SU-DHL-6 (cell line): ENCODE measurements at regions not wholly inside any gene's neighbourhood (a gene's known extent, or its start where the extent isn't known, plus 50 kb on each side); places are given as distances from the start of the nearest gene placed in this dataset.

Source experiments
- H2AFZ ChIP-seq: fragments of 200-600 bp; sonication (generic); 2 replicates; pipeline ENCODE4 v1.6.1; 2014; ENCODE audit warnings: low read depth, mild to moderate bottlenecking, moderate library complexity, mixed read lengths, antibody characterized with exemption, low read length; ENCODE audit not compliant: severe bottlenecking
- H3F3A ChIP-seq: fragments of 200-600 bp; shearing (Covaris generic); 2 replicates; pipeline ENCODE4 v1.6.0; 2016; ENCODE audit warnings: antibody characterized with exemption, mild to moderate bottlenecking; ENCODE audit not compliant: insufficient read depth
- H3K27ac ChIP-seq: fragments of 200-600 bp; sonication (generic); 2 replicates; pipeline ENCODE4 v1.5.1; 2016; ENCODE audit warnings: low read depth, mild to moderate bottlenecking, low read length, moderate library complexity, mixed read lengths
- H3K27me3 ChIP-seq: fragments of 200-600 bp; sonication (generic), shearing (Covaris generic); 2 replicates; pipeline ENCODE4 v1.6.0; 2014; ENCODE audit warnings: mild to moderate bottlenecking, low read length
- H3K36me3 ChIP-seq: fragments of 200-600 bp; sonication (generic); 2 replicates; pipeline ENCODE4 v1.6.1; 2014; ENCODE audit warnings: mild to moderate bottlenecking, low read length, mixed read lengths
- H3K4me2 ChIP-seq: fragments of 300-600, 200-600 bp; shearing (Covaris generic), sonication (generic); 2 replicates; pipeline ENCODE4 v1.6.0; 2014; ENCODE audit warnings: low read length, low read depth, mild to moderate bottlenecking; ENCODE audit not compliant: poor library complexity, severe bottlenecking
- H3K4me3 ChIP-seq: fragments of 200-600 bp; sonication (generic); 2 replicates; pipeline ENCODE4 v1.5.1; 2014; ENCODE audit warnings: antibody characterized with exemption, low read length, mild to moderate bottlenecking, mixed read lengths; ENCODE audit not compliant: insufficient read depth, poor library complexity, severe bottlenecking
- H3K79me2 ChIP-seq: fragments of 200-600 bp; sonication (generic); 2 replicates; pipeline ENCODE4 v1.6.1; 2014; ENCODE audit warnings: mild to moderate bottlenecking, low read length, moderate library complexity; ENCODE audit not compliant: insufficient read depth
- H3K9ac ChIP-seq: fragments of 200-600 bp; sonication (generic); 2 replicates; pipeline ENCODE4 v1.7.0; 2014; ENCODE audit warnings: mild to moderate bottlenecking, low read length
- H3K9me2 ChIP-seq: fragments of 200-600 bp; sonication (generic); replicated peaks from 2 replicates; pipeline ENCODE4 v1.6.1; 2014; ENCODE audit warnings: low read length; ENCODE audit not compliant: insufficient read depth
- H3K9me3 ChIP-seq: fragments of 200-600 bp; sonication (generic); 2 replicates; pipeline ENCODE4 v1.6.1; 2014; ENCODE audit warnings: low read length, mixed read lengths; ENCODE audit not compliant: insufficient read depth
- H4K20me1 ChIP-seq: fragments of 200-600 bp; sonication (generic); 2 replicates; pipeline ENCODE4 v1.6.1; 2014; ENCODE audit warnings: low read depth, mild to moderate bottlenecking, antibody characterized with exemption, low read length, moderate library complexity, mixed read lengths
- CTCF ChIP-seq: fragments of 200-600 bp; sonication (generic); IDR thresholded peaks from one replicate; pipeline ENCODE4 v1.5.1; 2017; ENCODE audit warnings: antibody characterized with exemption, mild to moderate bottlenecking, low read length, moderate library complexity; ENCODE audit not compliant: insufficient read depth, poor library complexity, severe bottlenecking
- EZH2phosphoT487 ChIP-seq: fragments of 200-600 bp; sonication (generic), shearing (Covaris generic); conservative IDR thresholded peaks from 2 replicates; pipeline ENCODE4 v1.6.1; 2018; ENCODE audit warnings: mild to moderate bottlenecking, antibody characterized with exemption, low read length, moderate library complexity, mixed read lengths

GRCh38 chr7:128151635-128152034 is 89.4 kb upstream of the LEP start:
- H3K27ac ChIP-seq = no peak overlapping the region
- TF ChIP-seq EZH2phosphoT487 = no peak

DNA sequence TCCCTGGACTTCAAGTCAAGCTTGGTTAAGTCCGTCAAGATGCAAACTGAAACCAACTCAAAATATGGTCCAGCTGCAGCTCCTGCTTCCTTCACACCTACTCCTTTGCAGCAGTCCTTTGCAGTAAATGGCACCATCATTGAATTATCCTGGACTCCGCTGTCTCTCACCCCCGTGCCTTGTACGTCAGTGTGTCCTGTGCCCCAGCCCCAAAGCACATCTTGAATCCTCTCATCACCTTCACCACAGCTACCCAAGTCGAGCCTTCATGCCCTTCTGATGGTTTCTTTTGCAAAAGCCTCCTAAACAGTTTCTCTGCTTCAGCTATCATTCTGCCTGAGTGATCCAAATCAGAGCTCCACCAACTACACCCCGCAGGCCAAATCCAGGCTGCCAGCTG is 88.4 kb upstream of the LEP start:
- H3K27me3 ChIP-seq = no peaks in the 10 kb centered on the region
- H2AFZ ChIP-seq = no peak overlapping the region
- no peak overlapping the region for H3K4me2 ChIP-seq
- no peak overlapping the region for H3K4me3 ChIP-seq
- no peaks in the 10 kb centered on the region for H3K9me3 ChIP-seq
- no peaks in the 10 kb centered on the region for H4K20me1 ChIP-seq
- H3K27ac ChIP-seq = no peak overlapping the region
- TF ChIP-seq CTCF = no peak
- TF ChIP-seq EZH2phosphoT487 = no peak
- H3K9ac ChIP-seq = no peak overlapping the region
- no peaks in the 10 kb centered on the region for H3F3A ChIP-seq
- no peaks in the 10 kb centered on the region for H3K36me3 ChIP-seq
- no peaks in the 10 kb centered on the region for H3K9me2 ChIP-seq
- no peaks in the 10 kb centered on the region for H3K79me2 ChIP-seq

More at GRCh38 chr7:128151635-128152034, 89.4 kb upstream of the LEP start:
- no peak overlapping the region for H3K4me2 ChIP-seq
- H3K4me3 ChIP-seq = no peak overlapping the region
- no peak overlapping the region for H2AFZ ChIP-seq
- H3K9ac ChIP-seq = no peak overlapping the region
- no peaks in the 10 kb centered on the region for H3K36me3 ChIP-seq
- H4K20me1 ChIP-seq = no peaks in the 10 kb centered on the region
- H3K9me3 ChIP-seq = no peaks in the 10 kb centered on the region
- H3F3A ChIP-seq = no peaks in the 10 kb centered on the region
- no peaks in the 10 kb centered on the region for H3K27me3 ChIP-seq
- no peaks in the 10 kb centered on the region for H3K9me2 ChIP-seq
- no peaks in the 10 kb centered on the region for H3K79me2 ChIP-seq

GRCh38 chr7:128153436-128153835 is 87.6 kb upstream of the LEP start:
- no peaks in the 10 kb centered on the region for H3F3A ChIP-seq
- H3K79me2 ChIP-seq = no peaks in the 10 kb centered on the region
- no peak overlapping the region for H2AFZ ChIP-seq
- no peak overlapping the region for H3K4me3 ChIP-seq
- no peaks in the 10 kb centered on the region for H4K20me1 ChIP-seq
- no peaks in the 10 kb centered on the region for H3K9me3 ChIP-seq
- TF ChIP-seq EZH2phosphoT487 (no peak), CTCF (no peak)
- H3K4me2 ChIP-seq = no peak overlapping the region
- no peaks in the 10 kb centered on the region for H3K27me3 ChIP-seq
- no peak overlapping the region for H3K9ac ChIP-seq
- H3K9me2 ChIP-seq = no peaks in the 10 kb centered on the region
- H3K36me3 ChIP-seq = no peaks in the 10 kb centered on the region
- H3K27ac ChIP-seq = no peak overlapping the region

DNA sequence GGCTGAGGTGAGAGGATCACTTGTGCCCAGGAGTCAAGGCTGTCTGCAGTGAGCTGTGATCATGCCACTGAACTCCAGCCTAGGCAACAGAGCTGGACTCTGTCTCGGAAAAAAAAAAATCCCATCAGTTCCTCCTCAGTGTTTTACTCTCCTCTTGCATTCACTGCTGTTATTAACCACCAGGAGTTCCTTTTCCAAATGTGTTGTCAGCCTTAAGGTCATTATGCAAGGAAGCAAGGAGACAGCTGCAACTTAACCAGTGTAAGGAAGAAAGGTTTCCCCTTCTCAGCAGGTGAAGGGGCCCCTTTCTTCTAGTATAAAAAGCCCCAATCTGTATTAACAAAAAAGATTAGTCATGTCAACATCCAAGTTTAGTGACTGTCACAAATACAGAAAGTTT is 86.6 kb upstream of the LEP start:
- Histone ChIP-seq H3K27ac (no peak overlapping the region), H3K9ac (no peak overlapping the region), H3K9me2 (no peaks in the 10 kb centered on the region), H3K27me3 (no peaks in the 10 kb centered on the region), H2AFZ (no peak overlapping the region), H3K9me3 (no peaks in the 10 kb centered on the region), H3K79me2 (no peaks in the 10 kb centered on the region), H4K20me1 (no peaks in the 10 kb centered on the region), H3K36me3 (no peaks in the 10 kb centered on the region), H3K4me2 (no peak overlapping the region), H3F3A (no peaks in the 10 kb centered on the region), H3K4me3 (no peak overlapping the region)
- TF ChIP-seq EZH2phosphoT487 (no peak), CTCF (no peak)
